ENCODE measurements at regions not wholly inside any gene's neighbourhood (a gene's known extent, or its start where the extent isn't known, plus 50 kb on each side); places are given as distances from the start of the nearest gene placed in this dataset.
A peak's percentile ranks its signal among the peaks of the same experiment; 100 is the strongest.
"Not testable (repeated sequence)": the region's sequence is repeated elsewhere in the genome, so short reads cannot be mapped to it uniquely, and the experiment has no call there.

DNA sequence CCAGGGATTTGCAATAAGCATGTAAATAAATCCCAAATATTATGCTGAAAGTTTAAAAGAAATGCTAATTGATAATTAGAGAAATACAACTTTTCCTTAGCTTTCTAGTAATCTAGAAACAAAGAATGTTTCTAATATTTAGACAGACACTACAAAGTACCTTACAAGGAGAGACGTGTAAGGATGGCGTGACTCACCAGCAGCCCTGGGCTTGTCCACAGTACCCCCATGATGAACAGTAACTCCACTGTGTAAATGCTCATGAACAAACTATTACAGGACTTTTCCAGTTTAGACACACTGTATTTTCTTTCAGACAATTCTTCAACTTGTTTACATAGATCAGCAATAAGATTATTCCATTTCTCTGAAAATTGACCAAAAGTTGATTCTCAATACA, 138.9 kb upstream of the KCTD7 start:
- H4K5ac ChIP-seq (ENCODE audit: low read depth, low read length); H3K14ac ChIP-seq (replicated peaks; ENCODE audit: low read depth, low read length); in situ Hi-C loops (cut with MboI; ENCODE audit: low sequenced_read_pairs); H3K4ac ChIP-seq (ENCODE audit: low read depth, low read length); H2BK5ac ChIP-seq (ENCODE audit: low read depth, low read length, poor library complexity, severe bottlenecking); H3K36me3 ChIP-seq (ENCODE audit: control insufficient read depth, insufficient read depth, low read length); H2AK5ac ChIP-seq (ENCODE audit: low read depth, low read length); POLR2A ChIA-PET (ENCODE audit: unreplicated experiment); H4K91ac ChIP-seq (ENCODE audit: insufficient read depth, low read depth, low read length); CTCF ChIA-PET; H3K27ac ChIP-seq (ENCODE audit: insufficient read depth, low read length); H3K23ac ChIP-seq (ENCODE audit: low read depth, low read length); H3K18ac ChIP-seq (ENCODE audit: low read depth, low read length); H3K9me3 ChIP-seq (ENCODE audit: control insufficient read depth, insufficient read depth, low read length); BruUV-seq (replicated peaks); H3K9ac ChIP-seq (ENCODE audit: low read depth, low read length); H4K20me1 ChIP-seq (ENCODE audit: insufficient read depth, low read length); H2BK15ac ChIP-seq (ENCODE audit: low read depth, low read length); H3K56ac ChIP-seq (ENCODE audit: extremely low read depth, insufficient read depth, low read length); H4K8ac ChIP-seq (ENCODE audit: low read depth in 2 of 2, low read length in 2 of 2); dilution Hi-C loops (cut with HindIII; ENCODE audit: low sequenced_read_pairs, unreplicated experiment); intact Hi-C loops (cut with micrococcal nuclease); H2AK9ac ChIP-seq (replicated peaks; ENCODE audit: low read depth, low read length, poor library complexity); H2BK20ac ChIP-seq (ENCODE audit: low read depth, low read length); H3K4me1 ChIP-seq (ENCODE audit: control insufficient read depth, insufficient read depth, low read length); ATAC-seq (ENCODE audit: low read depth); H3K4me2 ChIP-seq (ENCODE audit: low read depth, low read length); H3K9me1 ChIP-seq (ENCODE audit: insufficient read depth, low read length); H2AFZ ChIP-seq (replicated peaks; ENCODE audit: low read length, poor library complexity); H3K27me3 ChIP-seq (ENCODE audit: control insufficient read depth, insufficient read depth, low read length); H2BK120ac ChIP-seq (ENCODE audit: low read depth, low read length); H3K4me3 ChIP-seq (ENCODE audit: insufficient read depth, low read depth, low read length): not testable (repeated sequence)
- peak; percentile 63 for DNase-seq
- H3K79me1 ChIP-seq (ENCODE audit: low read depth in 1 of 2, low read length in 2 of 2): peaks cover 7 to 14% of the 10 kb centered on the region in 2 experiments; a peak in 2 of 4 replicates
- WGBS, 2 experiments (ENCODE audit: extremely low coverage in 2 of 2, insufficient read length in 1 of 2): no CpG with 5 or more reads among the region's 2 CpGs

DNA sequence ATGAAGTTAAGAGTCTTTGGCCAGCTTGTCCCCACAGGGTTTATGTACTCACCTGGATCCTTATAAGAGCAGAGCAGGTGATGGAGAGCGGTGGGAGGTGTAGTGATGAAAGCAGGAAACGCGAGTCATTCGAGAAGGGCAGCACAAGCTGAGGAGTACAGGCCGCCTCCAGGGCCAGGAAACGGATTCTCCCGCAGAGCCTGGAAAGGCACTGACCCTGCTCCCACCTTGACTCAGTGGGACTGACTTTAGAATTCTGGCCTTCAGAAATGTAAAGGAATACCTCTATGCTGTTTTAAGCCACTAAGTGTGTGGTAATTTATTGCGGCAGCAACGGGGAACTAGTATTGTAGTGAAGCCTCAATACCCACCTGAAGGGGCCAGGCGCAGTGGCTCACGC, 137.7 kb upstream of the KCTD7 start:
- H3K23ac ChIP-seq (ENCODE audit: low read depth, low read length); H3K27me3 ChIP-seq (ENCODE audit: control insufficient read depth, insufficient read depth, low read length); DNase-seq; H4K5ac ChIP-seq (ENCODE audit: low read depth, low read length); H3K4ac ChIP-seq (ENCODE audit: low read depth, low read length); H2AK5ac ChIP-seq (ENCODE audit: low read depth, low read length); H2BK20ac ChIP-seq (ENCODE audit: low read depth, low read length); H4K91ac ChIP-seq (ENCODE audit: insufficient read depth, low read depth, low read length); H3K9ac ChIP-seq (ENCODE audit: low read depth, low read length); H2AFZ ChIP-seq (replicated peaks; ENCODE audit: low read length, poor library complexity); H2AK9ac ChIP-seq (replicated peaks; ENCODE audit: low read depth, low read length, poor library complexity); intact Hi-C loops (cut with micrococcal nuclease); CTCF ChIA-PET; H2BK15ac ChIP-seq (ENCODE audit: low read depth, low read length); H3K36me3 ChIP-seq (ENCODE audit: control insufficient read depth, insufficient read depth, low read length); in situ Hi-C loops (cut with MboI; ENCODE audit: low sequenced_read_pairs); H3K4me2 ChIP-seq (ENCODE audit: low read depth, low read length); H3K4me3 ChIP-seq (ENCODE audit: insufficient read depth, low read depth, low read length); H3K56ac ChIP-seq (ENCODE audit: extremely low read depth, insufficient read depth, low read length); ATAC-seq (ENCODE audit: low read depth); H4K20me1 ChIP-seq (ENCODE audit: insufficient read depth, low read length); H4K8ac ChIP-seq (ENCODE audit: low read depth in 2 of 2, low read length in 2 of 2); H2BK5ac ChIP-seq (ENCODE audit: low read depth, low read length, poor library complexity, severe bottlenecking); H3K18ac ChIP-seq (ENCODE audit: low read depth, low read length); H3K27ac ChIP-seq (ENCODE audit: insufficient read depth, low read length); H3K9me1 ChIP-seq (ENCODE audit: insufficient read depth, low read length); H2BK120ac ChIP-seq (ENCODE audit: low read depth, low read length); dilution Hi-C loops (cut with HindIII; ENCODE audit: low sequenced_read_pairs, unreplicated experiment); H3K4me1 ChIP-seq (ENCODE audit: control insufficient read depth, insufficient read depth, low read length); H3K9me3 ChIP-seq (ENCODE audit: control insufficient read depth, insufficient read depth, low read length); POLR2A ChIA-PET (ENCODE audit: unreplicated experiment); H3K14ac ChIP-seq (replicated peaks; ENCODE audit: low read depth, low read length); BruUV-seq (replicated peaks): not testable (repeated sequence)
- 100% methylated on average over 2 of the region's 11 CpGs; no CpG with 5 or more reads in 1 of the 2 experiments for WGBS, 2 experiments (ENCODE audit: extremely low coverage in 2 of 2, insufficient read length in 1 of 2)
- peaks cover 7 to 14% of the 10 kb centered on the region in 2 experiments; a peak in 2 of 4 replicates for H3K79me1 ChIP-seq (ENCODE audit: low read depth in 1 of 2, low read length in 2 of 2)
